ENCODE measurements at regions not wholly inside any gene's neighbourhood (a gene's known extent, or its start where the extent isn't known, plus 50 kb on each side); places are given as distances from the start of the nearest gene placed in this dataset.

GRCh38 chr2:200220251-200220650, 86.2 kb upstream of the SPATS2L start:
- DNase-seq, result no peak

GRCh38 chr2:200221055-200221955, 85.2 kb upstream of the SPATS2L start:
- no peak for DNase-seq

GRCh38 chr2:200222791-200223190, 83.7 kb upstream of the SPATS2L start:
- no peak for DNase-seq

GRCh38 chr2:200223205-200223784, 83.2 kb upstream of the SPATS2L start:
- no peak for DNase-seq

- no peak for DNase-seq
Measured at GRCh38 chr2:200225951-200226350, 80.5 kb upstream of the SPATS2L start.

GRCh38 chr2:200226451-200227426, 79.8 kb upstream of the SPATS2L start:
- DNase-seq, result no peak

- no peak for DNase-seq
Measured at GRCh38 chr2:200230716-200231115, 75.8 kb upstream of the SPATS2L start.

- DNase-seq, result no peak
Measured at GRCh38 chr2:200235533-200235932, 71.0 kb upstream of the SPATS2L start.

- no peak for DNase-seq
Measured at GRCh38 chr2:200239216-200239615, 67.3 kb upstream of the SPATS2L start.

GRCh38 chr2:200242570-200242969, 63.9 kb upstream of the SPATS2L start:
- no peak for DNase-seq

GRCh38 chr2:200243441-200243840, 63.1 kb upstream of the SPATS2L start:
- no peak for DNase-seq

- DNase-seq, result no peak
Measured at GRCh38 chr2:200244111-200244510, 62.4 kb upstream of the SPATS2L start.

GRCh38 chr2:200247494-200247893, 59.0 kb upstream of the SPATS2L start:
- no peak for DNase-seq

GRCh38 chr2:200252265-200253067, 54.0 kb upstream of the SPATS2L start:
- no peak for DNase-seq

- DNase-seq, result no peak
Measured at GRCh38 chr2:200253639-200254038, 52.9 kb upstream of the SPATS2L start.

- no peak for DNase-seq
Measured at GRCh38 chr2:200254773-200255172, 51.7 kb upstream of the SPATS2L start.

GRCh38 chr2:200255549-200255948, 50.9 kb upstream of the SPATS2L start:
- no peak for DNase-seq

Measured in GOT3 (cell line).